AG10803 (cell line): ENCODE measurements at regions not wholly inside any gene's neighbourhood (a gene's known extent, or its start where the extent isn't known, plus 50 kb on each side); places are given as distances from the start of the nearest gene placed in this dataset.
"Not testable (repeated sequence)": the region's sequence is repeated elsewhere in the genome, so short reads cannot be mapped to it uniquely, and the experiment has no call there.

Experiments
- DNase-seq: peaks from one replicate; pipeline ENCODE4 v3.0.0; 2010; ENCODE audit warnings: low read depth
- H3K4me3 ChIP-seq: 2 replicates; pipeline ENCODE4 v1.5.1; 2011; ENCODE audit warnings: mild to moderate bottlenecking, low read length, control low read depth
- TF ChIP-seq, protein P1 (sequence below): conservative IDR thresholded peaks from 2 replicates; pipeline ENCODE4 v1.5.1; 2011; ENCODE audit warnings: mild to moderate bottlenecking, low read length, control low read depth, inconsistent platforms

DNA sequence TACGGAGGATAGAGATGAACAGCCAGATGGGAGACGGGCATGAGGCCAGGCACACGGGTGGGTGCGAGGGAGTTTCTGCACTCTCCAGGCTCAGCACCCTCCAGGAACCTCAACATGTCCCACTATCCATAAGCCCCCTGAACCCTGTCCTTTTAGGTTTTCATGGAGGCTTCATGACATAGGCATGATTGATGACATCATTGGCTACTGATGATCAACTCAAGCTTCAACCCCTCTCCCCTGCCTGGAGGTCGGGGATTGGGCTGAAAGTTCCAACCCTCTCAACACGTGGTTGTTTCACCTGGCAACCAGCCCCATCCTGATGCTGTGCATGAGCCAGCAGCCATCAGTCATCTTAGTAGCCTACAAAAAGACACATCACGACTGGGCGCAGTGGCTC, 360.7 kb upstream of the AUTS2 start:
- no peak overlapping the region for H3K4me3 ChIP-seq
- TF ChIP-seq, protein P1, sequence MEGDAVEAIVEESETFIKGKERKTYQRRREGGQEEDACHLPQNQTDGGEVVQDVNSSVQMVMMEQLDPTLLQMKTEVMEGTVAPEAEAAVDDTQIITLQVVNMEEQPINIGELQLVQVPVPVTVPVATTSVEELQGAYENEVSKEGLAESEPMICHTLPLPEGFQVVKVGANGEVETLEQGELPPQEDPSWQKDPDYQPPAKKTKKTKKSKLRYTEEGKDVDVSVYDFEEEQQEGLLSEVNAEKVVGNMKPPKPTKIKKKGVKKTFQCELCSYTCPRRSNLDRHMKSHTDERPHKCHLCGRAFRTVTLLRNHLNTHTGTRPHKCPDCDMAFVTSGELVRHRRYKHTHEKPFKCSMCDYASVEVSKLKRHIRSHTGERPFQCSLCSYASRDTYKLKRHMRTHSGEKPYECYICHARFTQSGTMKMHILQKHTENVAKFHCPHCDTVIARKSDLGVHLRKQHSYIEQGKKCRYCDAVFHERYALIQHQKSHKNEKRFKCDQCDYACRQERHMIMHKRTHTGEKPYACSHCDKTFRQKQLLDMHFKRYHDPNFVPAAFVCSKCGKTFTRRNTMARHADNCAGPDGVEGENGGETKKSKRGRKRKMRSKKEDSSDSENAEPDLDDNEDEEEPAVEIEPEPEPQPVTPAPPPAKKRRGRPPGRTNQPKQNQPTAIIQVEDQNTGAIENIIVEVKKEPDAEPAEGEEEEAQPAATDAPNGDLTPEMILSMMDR, result no peak
- DNase-seq, result no peak

GRCh38 chr7:69243016-69243415, 355.3 kb upstream of the AUTS2 start:
- no peak for DNase-seq
- TF ChIP-seq, protein P1, result no peak
- H3K4me3 ChIP-seq, result no peak overlapping the region

GRCh38 chr7:69244701-69245100, 353.6 kb upstream of the AUTS2 start:
- DNase-seq, result no peak
- no peak overlapping the region for H3K4me3 ChIP-seq
- TF ChIP-seq, protein P1, result no peak

- H3K4me3 ChIP-seq, result no peak overlapping the region
- TF ChIP-seq, protein P1, result no peak
- DNase-seq, result peak; percentile 35
Observed at GRCh38 chr7:69245646-69246045, 352.6 kb upstream of the AUTS2 start.

DNA sequence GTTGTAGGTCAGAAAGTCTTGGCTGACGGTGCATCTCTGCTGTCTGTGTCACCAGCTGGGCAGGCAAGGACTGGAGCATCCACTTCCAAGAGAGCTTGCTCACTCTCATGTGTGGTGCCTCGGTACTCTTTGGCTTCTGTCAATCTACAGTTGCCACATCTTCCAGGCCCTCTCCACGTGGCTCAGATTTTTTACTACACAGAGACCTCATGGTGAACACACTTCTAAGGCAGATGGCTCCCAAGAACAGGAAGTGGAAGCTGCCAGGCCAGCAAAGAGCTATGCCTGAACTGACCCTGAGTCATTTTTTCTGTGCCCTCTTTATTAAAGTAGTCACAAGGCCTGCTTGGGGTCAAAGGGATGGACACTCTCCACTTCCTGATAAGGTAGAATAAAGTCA, 351.5 kb upstream of the AUTS2 start:
- DNase-seq, result peak; percentile 31
- TF ChIP-seq, protein P1, result no peak
- no peak overlapping the region for H3K4me3 ChIP-seq

GRCh38 chr7:69248382-69248828, 349.9 kb upstream of the AUTS2 start:
- DNase-seq, H3K4me3 ChIP-seq: not testable (repeated sequence)

DNA sequence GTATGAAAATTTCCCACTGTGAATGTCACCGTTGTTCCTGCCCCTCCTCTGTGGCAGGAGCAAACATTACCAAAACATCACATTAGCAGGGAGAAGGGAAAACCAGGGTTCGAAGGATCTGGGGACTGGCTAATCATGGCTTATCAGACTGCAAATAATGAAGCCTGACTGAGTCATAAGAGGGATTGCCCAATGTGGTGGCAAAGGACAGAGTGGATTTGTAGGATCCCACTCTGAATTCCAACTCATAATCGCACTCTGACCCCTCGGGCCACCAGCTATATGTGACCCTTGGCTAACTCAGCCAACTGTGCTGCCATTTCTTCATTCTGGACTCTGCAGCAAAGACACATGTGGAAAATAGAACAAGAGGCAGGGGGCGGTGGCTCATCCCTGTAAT, 347.3 kb upstream of the AUTS2 start:
- no peak for DNase-seq
- TF ChIP-seq, protein P1, result no peak
- no peak overlapping the region for H3K4me3 ChIP-seq

- TF ChIP-seq, protein P1, result no peak
- DNase-seq, result no peak
- no peak overlapping the region for H3K4me3 ChIP-seq
Observed at GRCh38 chr7:69254643-69255042, 343.6 kb upstream of the AUTS2 start.
